GM21381 (cell line): ENCODE measurements at regions not wholly inside any gene's neighbourhood (a gene's known extent, or its start where the extent isn't known, plus 50 kb on each side); places are given as distances from the start of the nearest gene placed in this dataset.
A peak's percentile ranks its signal among the peaks of the same experiment; 100 is the strongest.
"Not testable (repeated sequence)": the region's sequence is repeated elsewhere in the genome, so short reads cannot be mapped to it uniquely, and the experiment has no call there.

Experiments
- ATAC-seq: cut with Tn5 transposase; IDR thresholded peaks from one replicate; pipeline ENCODE4 v1.9.1; 2021; ENCODE audit warnings: mild to moderate bottlenecking, moderate library complexity; ENCODE audit not compliant: unreplicated experiment

DNA sequence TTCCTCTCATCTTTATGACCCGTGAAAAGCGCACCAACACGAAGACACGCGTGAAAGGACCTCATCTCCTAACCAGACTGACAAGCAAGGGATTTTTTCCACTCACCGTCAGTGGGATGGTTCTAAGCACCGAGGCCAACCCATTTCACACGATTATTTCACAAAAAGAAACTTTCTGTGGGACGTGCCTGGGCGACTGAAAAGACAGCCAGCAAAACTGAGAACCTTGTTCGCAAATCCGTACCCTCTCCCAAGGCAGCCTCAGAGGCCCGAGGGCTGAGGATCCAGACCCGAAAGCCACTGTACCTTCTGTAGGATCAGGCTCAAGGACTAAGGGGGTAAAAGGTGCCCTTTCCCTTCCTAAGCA, 84.9 kb upstream of the METTL9 start:
- ATAC-seq, result not testable (repeated sequence)

DNA sequence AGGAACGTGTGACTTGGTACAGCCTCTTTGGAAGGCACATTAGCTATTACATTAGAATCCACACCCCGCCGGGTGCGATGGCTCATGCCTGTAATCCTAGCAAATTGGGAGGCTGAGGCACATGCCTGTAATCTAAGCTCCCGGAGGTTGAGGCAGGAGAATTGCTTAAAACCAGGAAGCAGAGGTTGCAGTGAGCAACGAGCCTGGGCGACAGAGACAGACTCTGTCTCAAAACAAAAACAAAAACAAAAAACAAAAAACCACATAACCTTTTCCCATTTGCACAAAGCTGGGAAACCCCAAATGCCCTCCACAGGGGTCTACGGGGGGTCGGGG, 82.7 kb upstream of the METTL9 start:
- ATAC-seq, result not testable (repeated sequence)

DNA sequence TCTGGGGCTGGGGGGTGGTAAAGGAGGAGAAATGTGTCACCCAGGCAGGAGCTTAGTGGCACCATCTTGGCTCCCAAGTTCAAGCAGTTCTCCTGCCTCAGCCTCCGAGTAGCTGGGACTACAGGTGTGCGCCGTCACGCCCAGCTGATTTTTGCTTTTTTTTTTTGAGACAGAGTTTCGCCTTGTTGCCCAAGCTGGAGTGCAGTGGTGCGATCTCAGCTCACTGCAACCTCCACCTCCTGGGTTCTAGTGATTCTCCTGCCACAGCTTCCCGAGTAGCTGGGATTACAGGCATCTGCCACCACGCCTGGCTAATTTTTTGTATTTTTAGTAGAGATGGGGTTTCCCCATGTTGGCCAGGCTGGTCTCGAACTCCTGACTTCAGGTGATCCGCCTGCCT, 82.1 kb upstream of the METTL9 start:
- ATAC-seq, result peak; percentile 14

DNA sequence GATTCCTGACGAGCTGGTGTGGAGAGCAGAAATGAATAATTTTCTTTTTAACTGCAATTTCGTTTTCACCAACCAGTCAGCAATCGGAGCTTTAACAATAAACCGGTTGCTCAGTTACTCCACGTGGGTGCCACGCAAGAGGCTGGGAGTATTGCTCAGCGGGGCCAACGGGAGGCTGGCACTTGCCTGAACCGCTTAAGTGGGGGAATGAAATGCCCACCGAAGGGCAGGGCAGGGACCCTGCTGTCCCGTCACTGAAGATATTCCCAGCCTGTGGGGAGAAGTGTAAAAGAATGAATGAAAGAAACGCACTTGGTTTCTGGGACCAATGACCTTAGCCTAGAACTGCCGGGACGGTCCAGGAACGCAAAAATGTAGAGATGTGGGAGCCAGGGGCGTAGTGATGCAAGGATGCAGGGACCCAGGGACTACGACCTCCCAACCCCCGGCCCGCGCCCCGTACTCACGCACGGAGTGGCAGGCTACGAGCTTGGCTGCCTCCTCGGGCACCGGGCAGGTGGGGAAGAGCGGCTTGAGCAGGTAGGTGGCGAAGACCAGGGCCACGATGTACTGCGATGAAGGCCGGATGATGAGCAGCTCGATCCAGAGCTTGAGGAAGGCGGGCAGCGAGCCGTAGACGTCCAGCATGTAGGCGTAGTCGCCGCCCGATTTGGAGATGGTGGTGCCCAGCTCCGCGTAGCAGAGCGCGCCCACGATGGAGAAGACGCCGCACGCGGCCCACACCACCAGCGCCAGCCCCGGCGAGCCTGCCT, 79.8 kb upstream of the METTL9 start:
- not testable (repeated sequence) for ATAC-seq

DNA sequence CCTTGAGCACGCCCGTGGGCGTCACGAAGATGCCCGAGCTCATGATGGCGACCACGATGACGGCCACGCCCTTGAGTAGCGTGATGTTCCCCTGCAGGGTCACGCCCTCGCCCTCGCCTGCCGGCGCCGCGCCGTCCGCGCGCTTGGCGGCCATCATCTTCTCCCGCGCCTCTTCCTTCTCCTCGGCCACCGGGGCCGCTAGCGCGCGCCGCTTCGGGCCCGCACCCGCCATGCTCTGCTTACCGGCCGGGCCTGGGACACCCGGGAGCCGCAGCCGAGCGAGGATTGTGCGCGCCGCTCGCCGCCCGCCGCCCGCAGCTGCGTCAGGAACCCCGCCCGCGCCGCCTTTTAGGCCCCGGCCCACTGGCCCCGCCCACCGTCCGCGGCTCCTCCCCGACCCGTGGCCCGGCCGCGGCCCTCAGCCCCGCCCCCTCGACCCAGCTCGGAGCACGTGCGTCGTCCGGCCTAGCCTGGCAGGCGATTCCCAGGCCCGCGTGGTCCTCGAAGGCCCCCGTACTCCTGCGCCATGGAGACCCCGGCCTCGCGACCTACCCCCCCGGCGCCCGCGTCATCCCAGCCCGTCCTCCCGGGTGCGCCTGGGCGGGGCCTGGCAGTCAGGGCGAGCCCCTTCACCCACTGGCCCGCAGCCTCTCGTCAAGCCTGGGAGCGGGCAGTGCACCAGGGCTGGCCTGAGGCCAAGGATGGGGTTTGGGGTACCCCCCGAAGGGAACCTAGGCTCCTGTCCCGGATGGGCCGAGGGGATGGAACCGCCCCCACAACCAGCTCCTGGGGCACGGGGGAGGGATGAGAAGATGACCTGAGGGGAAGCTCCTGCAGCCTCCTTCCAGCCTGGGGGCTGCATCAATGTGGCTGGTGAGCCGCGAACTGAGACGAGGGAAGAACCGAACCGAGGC, 79.0 kb upstream of the METTL9 start:
- peak; percentile 59 for ATAC-seq

DNA sequence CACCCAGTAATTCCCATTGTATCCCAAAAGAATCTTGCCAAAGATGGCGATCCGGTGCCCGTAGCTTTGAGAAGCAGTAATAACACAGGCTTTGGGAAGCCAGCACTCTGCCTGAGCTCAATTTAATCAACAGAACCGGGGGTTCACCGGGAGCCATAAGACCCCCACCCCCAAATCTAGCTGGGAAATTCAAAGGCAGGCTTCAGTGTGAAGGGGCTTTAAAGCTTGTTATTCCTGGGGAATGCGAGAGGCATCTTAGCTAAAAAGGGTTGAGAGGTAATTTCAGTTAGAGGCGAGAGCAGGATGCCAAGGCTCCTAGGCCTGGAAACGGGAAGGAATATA, 78.4 kb upstream of the METTL9 start:
- not testable (repeated sequence) for ATAC-seq

DNA sequence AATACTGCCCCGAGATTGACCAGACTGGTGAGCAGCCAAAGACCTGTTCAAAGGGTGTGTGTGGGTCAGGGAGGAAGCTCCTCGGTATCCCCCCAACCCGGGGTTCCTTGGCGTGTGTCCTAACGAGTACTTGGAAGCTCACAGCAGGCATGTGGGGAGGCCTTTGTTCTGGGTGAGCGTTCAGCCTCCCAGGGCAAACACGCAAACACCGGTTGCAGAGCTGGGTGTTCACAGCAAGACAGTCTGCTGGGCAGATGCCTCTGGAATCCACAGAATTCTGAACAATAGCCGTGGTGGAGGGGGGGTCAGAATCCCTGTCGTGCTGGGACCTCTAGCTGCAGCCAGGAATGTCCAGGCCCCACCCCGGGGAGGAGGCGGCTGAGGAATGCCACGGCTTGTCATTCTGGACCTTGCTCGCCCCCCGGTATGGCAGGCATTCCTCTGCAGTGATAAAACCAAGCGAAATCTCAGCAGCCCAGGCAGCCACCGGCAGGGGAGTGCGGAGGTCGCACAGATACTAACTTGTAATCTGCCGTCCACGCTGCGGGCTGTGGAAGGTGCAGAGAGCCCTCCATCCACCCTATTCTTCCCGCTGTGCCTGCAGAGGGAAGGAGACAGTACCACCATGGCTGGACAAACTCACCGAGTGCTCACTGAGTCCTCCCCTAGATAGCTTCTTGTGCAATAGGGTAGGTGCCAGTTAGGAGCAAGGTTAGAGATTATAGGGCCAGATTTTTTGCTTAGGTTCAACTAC, 77.8 kb upstream of the METTL9 start:
- not testable (repeated sequence) for ATAC-seq

DNA sequence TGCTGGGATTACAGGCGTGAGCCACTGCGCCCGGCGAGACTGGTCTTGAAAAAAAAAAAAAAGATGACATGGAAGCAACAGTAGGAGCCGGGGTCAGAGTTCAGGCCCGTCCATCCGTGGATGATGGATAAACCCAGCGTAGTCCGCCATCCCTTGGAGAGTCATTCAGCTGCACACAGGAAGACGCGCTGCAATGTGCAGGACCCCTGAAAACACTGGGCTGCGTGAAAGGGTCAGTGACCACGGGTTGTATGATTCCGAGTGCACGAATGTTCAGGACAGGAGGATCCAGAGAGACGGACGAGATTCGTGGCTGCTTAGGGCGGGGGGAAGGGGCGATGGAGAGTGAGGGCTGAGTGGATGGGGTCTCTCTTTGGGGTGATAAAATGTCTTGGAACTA, 76.5 kb upstream of the METTL9 start:
- not testable (repeated sequence) for ATAC-seq

DNA sequence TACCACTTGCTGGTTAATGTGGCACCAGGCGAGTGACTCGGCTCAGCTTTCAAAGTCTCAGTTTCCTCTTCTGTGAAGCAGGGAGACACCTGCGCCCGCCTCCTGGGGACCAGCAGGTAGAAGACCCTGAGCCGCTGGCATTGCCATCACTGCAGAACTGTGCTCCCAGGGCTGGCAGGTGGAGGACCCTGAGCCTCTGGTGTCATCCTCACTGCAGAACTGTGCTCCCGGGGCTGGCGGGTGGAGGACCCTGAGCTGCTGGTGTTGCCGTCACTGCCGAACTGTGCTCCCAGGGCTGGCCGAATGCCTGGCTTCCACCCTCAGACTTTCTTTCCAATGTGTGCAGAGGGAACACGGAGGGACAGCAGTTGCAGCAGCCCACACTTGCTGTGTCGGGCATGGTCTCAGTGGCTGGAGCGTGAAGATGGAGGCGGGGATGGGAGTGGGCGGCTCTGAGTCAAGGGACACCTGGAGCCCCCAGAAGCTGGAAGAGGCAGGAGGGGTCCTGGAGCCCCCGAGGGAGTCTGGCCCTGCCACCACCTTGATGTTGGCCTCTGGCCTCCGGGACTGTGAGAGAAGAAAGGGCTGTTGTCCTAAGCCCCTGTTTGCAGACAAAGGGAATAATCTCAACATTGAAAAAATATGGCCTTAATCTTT, 75.8 kb upstream of the METTL9 start:
- no peak for ATAC-seq

DNA sequence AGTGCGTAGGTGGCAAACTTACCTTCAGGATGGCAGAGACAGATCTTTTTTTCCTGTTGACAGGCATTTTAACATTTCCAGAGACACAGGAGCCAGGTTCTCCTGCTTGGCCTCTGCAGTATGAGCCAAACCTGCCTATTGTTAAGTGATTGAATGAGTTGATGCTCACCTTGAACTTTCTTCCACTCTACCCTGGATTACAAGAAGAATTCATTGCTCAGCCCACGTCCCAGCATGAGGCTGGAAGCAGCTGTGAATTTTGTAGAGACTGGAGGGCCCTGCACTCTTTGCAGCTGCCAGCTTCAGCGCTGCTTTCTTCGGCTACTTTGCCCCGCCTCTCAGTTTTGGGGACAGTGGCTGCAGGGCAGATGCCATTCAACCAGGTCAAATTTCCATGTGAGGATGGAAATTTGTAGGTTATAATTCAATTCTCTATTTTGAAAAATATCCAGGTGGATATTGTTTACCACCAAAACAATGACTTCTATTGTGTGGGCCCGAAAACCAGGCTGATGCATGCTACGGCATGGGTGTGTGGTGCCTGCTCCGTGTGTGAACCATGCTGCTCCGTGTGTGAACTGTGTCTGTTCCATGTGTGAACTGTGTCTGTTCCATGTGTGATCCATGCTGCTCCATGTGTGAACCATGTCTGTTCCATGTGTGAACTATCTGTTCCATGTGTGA, 75.2 kb upstream of the METTL9 start:
- no peak for ATAC-seq

DNA sequence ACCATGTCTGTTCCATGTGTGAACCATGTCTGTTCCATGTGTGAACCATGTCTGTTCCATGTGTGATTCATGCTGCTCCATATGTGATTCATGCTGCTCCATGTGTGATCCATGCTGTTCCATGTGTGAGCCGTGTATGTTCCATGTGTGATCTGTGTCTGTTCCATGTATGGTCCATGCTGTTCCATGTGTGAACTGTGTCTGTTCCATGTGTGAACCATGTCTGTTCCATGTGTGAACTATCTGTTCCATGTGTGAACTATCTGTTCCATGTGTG, 74.7 kb upstream of the METTL9 start:
- ATAC-seq, result not testable (repeated sequence)

DNA sequence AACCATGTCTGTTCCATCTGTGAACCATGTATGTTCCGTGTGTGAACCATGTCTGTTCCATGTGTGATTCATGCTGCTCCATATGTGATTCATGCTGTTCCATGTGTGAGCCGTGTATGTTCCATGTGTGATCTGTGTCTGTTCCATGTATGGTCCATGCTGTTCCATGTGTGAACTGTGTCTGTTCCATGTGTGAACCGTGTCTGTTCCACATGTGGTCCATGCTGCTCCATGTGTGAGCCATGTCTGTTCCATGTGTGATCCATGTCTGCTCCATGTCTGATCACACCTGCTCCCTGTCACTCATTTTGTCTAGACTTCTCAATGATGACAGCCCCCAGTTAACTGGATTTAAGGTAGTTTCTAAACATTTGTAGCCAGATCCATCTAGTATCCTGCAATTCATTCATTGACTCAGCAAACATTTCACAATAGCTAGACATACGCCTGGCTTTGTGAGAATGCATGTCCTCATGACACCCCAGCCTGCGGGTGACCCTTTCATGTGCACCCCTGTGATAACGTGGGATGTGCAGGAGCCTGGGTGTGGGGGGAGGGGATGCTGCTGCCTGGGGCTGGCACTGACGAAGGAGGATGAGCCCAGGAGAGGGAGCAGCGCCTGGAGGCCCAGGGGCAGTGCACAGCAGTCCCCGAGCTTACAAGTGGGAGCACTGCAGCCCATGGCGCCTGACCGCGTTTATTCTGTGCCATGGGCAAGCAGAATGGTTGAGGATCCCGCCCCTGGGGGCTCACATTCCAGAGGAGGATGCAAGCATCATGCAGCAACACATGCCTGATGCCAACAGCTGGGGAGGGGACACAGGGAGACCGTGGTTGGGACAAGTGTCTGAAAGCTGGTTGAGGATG, 74.1 kb upstream of the METTL9 start:
- ATAC-seq, result not testable (repeated sequence)

DNA sequence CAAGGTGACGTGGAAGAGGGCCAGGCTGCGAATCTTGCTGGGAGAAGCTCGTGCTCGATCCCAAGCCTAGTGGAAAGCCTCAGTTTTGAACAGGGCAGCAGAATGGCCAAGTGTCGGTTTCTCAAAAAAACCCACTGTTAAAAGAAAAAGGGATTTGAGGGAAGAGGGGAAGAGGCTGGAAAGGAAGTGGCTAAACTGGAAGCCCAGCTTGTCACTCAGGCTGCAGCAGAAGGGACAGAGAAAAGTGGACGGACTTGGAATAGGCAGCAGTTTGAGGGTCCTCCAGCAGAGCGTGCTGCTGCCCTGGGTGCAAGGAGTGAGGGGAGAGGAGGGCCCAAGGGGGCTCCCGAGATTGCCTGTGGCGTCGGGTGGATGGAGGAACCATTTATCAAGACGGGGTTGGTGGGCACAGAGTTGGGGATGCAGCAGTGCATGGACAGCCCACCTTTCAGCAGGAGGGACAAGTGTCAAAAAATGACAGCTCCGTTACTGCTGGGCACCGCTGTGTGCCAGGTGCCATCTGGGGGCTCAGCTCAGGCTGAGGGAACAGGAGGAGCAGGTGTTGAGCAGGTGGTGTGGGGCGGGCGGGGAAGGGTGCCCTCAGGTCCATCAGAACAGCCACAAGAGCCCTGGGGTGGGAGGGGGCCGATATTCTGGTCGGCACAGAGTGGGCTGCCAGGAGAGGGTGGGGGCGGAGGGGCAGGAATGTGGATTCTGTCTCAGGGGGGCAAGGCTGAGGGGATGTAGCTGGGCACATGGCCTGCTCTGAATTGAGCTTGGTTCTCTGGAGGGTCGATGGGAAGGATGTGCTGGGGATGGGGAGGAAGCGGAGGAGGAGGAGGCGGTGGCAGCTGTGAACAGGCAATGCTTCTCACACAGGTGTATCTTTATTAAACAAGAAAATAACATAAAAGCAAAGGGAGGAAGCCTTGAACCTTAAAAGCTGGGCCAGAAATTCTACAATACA, 73.1 kb upstream of the METTL9 start:
- ATAC-seq, result not testable (repeated sequence)

DNA sequence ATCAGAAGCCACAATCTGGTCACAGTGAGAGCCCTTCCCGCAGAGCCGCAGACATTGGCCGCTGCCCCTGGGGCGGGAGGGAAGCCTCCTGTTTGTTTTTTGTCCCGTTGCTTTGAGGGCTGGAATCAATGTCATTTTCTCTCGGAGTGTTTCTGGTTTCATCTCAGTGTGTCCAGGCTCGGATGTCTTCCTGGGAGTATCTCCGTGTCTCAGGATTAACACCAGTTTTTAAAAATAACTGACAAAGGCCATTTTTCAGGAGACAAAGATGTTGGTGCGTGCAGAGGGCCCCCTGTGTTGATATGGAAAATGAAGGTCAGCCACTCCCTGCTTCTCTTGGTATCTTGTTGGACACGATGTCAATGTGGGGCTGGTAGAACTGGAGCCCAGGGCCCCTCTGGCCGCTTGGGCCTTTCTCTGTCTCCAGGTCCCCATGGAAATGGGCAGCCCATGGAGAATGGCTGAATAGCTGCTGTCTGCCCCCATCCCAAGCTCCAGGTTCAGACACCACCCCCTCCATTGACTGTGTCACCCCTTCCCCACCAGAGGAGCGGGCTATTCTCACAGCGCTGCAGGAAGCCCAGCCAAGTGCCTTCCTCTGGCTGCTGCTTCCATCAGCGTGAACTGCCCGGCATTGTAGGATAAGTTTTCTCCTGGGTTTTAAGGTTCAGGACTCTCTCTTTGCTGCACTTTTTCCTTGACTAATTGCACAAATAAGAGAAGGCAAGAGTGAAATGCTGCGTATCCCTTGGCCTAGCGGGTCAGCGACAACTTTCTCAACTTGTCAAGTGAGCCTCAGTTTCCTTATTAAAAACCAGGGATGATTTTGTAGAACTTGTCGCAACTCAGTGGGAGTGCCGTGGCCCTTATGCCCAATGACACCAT, 72.2 kb upstream of the METTL9 start:
- no peak for ATAC-seq

DNA sequence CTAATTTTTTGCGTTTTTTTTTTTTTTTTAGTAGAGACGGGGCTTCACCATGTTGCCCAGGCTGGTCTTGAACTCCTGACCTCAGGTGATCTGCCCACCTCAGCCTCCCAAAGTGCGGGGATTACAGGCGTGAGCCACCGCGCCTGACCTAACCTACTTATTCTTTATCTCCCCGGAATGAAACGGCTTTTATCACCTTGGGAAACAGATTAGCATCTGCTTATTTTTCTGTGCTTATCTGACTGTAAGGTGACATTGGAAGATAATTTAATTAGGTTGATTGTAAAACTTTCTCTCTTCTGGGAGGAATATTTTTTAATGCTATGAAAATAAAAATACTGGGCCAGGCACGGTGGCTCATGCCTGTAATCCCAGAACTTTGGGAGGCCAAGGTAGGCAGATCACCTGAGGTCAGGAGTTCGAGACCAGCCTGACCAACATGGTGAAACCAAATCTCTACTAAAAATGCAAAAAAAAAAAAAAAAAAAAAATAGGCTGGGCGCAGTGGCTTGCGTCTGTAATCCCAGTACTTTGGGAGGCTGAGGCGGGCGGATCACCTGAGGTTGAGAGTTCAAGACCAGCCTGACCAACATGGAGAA, 70.2 kb upstream of the METTL9 start:
- ATAC-seq, result not testable (repeated sequence)

DNA sequence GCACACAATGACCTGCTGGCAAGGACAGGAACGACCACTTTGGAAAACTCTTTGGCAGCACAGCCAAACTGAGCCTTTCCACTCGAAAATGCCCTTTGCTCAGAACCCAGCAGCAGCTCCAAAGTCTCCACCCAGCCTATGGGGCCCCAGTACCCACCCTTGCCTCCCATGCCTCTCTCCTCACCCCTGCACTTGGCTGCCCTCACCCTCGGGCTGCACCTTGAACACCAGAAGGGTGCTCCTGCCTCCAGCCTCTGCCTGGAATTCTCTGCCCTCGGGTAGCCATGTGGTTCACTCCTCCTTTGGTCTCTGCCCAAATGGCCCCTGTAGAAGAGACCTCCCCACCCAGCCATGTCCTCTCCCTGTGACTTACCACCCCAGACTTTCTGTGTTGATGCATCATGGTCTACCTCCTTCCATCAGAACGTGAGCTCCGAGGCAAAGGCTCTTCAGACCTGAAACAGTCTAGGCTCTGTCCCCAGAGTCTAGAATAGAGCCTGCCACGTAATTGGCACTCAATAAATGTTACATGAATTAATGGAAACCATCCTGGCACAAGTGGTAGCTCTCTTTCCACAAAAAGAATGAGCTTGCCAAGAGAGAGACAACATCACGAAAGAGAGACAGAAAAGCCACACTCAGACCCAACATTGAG, 68.5 kb upstream of the METTL9 start:
- not testable (repeated sequence) for ATAC-seq

DNA sequence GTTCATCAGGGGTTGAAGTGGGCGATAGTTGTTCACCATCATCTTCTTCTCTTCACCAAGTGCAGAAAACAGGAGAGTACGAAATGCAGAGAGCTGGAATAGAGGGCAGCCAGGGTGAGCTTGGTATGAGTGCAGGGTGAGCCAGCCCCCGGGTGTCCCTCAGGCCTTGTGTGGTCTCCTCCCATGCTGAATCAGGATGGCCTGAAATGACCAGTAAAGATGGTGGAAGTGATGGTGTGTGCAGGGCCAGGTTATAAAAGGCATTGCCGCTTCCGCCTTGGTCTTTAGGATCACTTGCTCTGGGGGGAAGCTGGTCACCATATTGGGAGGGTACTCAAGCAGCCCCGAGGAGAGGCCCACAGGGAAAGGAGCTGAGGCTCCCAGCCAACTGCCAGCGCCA, 66.4 kb upstream of the METTL9 start:
- not testable (repeated sequence) for ATAC-seq
